H9 (cell line): ENCODE measurements at regions not wholly inside any gene's neighbourhood (a gene's known extent, or its start where the extent isn't known, plus 50 kb on each side); places are given as distances from the start of the nearest gene placed in this dataset.

Experiments
- DNase-seq: peaks from one replicate; pipeline ENCODE4 v3.0.0-alpha.2; 2017
- H2AFZ ChIP-seq: one replicate; pipeline ENCODE4 v1.6.1; 2013; ENCODE audit warnings: mild to moderate bottlenecking, low read length, control low read depth, moderate library complexity
- H2AK5ac ChIP-seq: 2 replicates; pipeline ENCODE4 v1.6.1; 2013; ENCODE audit warnings: low read length, control low read depth, mixed read lengths; ENCODE audit not compliant: insufficient read length
- H2BK120ac ChIP-seq: one replicate; pipeline ENCODE4 v1.6.1; 2013; ENCODE audit warnings: low read depth, mild to moderate bottlenecking, low read length, control low read depth, inconsistent platforms; ENCODE audit not compliant: poor library complexity, severe bottlenecking
- H2BK12ac ChIP-seq: 2 replicates; pipeline ENCODE4 v1.6.1; 2013; ENCODE audit warnings: low read length, control low read depth, mixed read lengths, low read depth; ENCODE audit not compliant: insufficient read length
- H2BK15ac ChIP-seq: 2 replicates; pipeline ENCODE4 v1.6.1; 2013; ENCODE audit warnings: low read depth, low read length, control low read depth
- H2BK20ac ChIP-seq: one replicate; pipeline ENCODE4 v1.6.1; 2013; ENCODE audit warnings: low read depth, mild to moderate bottlenecking, low read length, control low read depth, inconsistent platforms; ENCODE audit not compliant: poor library complexity, severe bottlenecking
- H2BK5ac ChIP-seq: 2 replicates; pipeline ENCODE4 v1.6.1; 2013; ENCODE audit warnings: low read length, control low read depth, mixed read lengths; ENCODE audit not compliant: insufficient read length
- H3K14ac ChIP-seq: 2 replicates; pipeline ENCODE4 v1.6.1; 2013; ENCODE audit warnings: low read length, control low read depth; ENCODE audit not compliant: insufficient read depth
- H3K18ac ChIP-seq: 2 replicates; pipeline ENCODE4 v1.6.1; 2013; ENCODE audit warnings: low read depth, mild to moderate bottlenecking, mixed read lengths, low read length, control low read depth; ENCODE audit not compliant: insufficient read length
- H3K23ac ChIP-seq: 2 replicates; pipeline ENCODE4 v1.6.1; 2013; ENCODE audit warnings: low read length, control low read depth, mixed read lengths, low read depth; ENCODE audit not compliant: insufficient read length
- H3K23me2 ChIP-seq: 2 replicates; pipeline ENCODE4 v1.6.1; 2013; ENCODE audit warnings: low read depth, mild to moderate bottlenecking, mixed read lengths, low read length, control low read depth; ENCODE audit not compliant: insufficient read length, poor library complexity, severe bottlenecking
- H3K27ac ChIP-seq: 2 replicates; pipeline ENCODE4 v1.5.1; 2013; ENCODE audit warnings: low read length, control low read depth, mixed read lengths, low read depth; ENCODE audit not compliant: insufficient read length
- H3K27me3 ChIP-seq: 2 replicates; pipeline ENCODE4 v1.6.1; 2013; ENCODE audit warnings: low read length, control low read depth, inconsistent platforms; ENCODE audit not compliant: insufficient read depth
- H3K4ac ChIP-seq: 2 replicates; pipeline ENCODE4 v1.6.1; 2013; ENCODE audit warnings: low read depth, mild to moderate bottlenecking, control low read depth, inconsistent platforms, low read length, moderate library complexity
- H3K4me1 ChIP-seq: 2 replicates; pipeline ENCODE4 v1.6.1; 2013; ENCODE audit warnings: low read length, control low read depth, inconsistent platforms; ENCODE audit not compliant: insufficient read depth
- H3K4me2 ChIP-seq: 2 replicates; pipeline ENCODE4 v1.6.1; 2013; ENCODE audit warnings: low read length, control low read depth, mixed read lengths; ENCODE audit not compliant: insufficient read length, insufficient read depth
- H3K56ac ChIP-seq: 2 replicates; pipeline ENCODE4 v1.6.1; 2013; ENCODE audit warnings: low read depth, mild to moderate bottlenecking, mixed read lengths, low read length, control low read depth; ENCODE audit not compliant: insufficient read length
- H3K79me1 ChIP-seq: 2 replicates; pipeline ENCODE4 v1.6.1; 2013; ENCODE audit warnings: low read depth, mild to moderate bottlenecking, moderate library complexity, low read length, control low read depth, inconsistent platforms; ENCODE audit not compliant: insufficient read depth, poor library complexity, severe bottlenecking
- H3K79me2 ChIP-seq: 2 replicates; pipeline ENCODE4 v1.6.1; 2013; ENCODE audit warnings: low read length, control low read depth, inconsistent platforms; ENCODE audit not compliant: insufficient read depth
- H3K9ac ChIP-seq: 2 replicates; pipeline ENCODE4 v1.6.1; 2013; ENCODE audit warnings: low read length, control low read depth, mixed read lengths; ENCODE audit not compliant: insufficient read length; ENCODE audit errors: extremely low read depth
- H3K9me3 ChIP-seq: one replicate; pipeline ENCODE4 v1.6.1; 2013; ENCODE audit warnings: low read depth, low read length, inconsistent platforms; ENCODE audit not compliant: control insufficient read depth
- H3T11ph ChIP-seq: one replicate; pipeline ENCODE4 v1.6.1; 2013; ENCODE audit warnings: mild to moderate bottlenecking, low read length, control low read depth, inconsistent platforms
- H4K20me1 ChIP-seq: one replicate; pipeline ENCODE4 v1.6.1; 2013; ENCODE audit not compliant: control insufficient read depth, insufficient read length, insufficient read depth
- H4K5ac ChIP-seq: 2 replicates; pipeline ENCODE4 v1.6.1; 2013; ENCODE audit warnings: low read depth, mild to moderate bottlenecking, mixed read lengths, low read length, control low read depth; ENCODE audit not compliant: insufficient read length
- H4K8ac ChIP-seq: replicated peaks from 2 replicates; pipeline ENCODE4 v1.6.1; 2013; ENCODE audit warnings: low read length, control low read depth, mixed read lengths, low read depth; ENCODE audit not compliant: insufficient read length
- H4K91ac ChIP-seq: 2 replicates; pipeline ENCODE4 v1.6.1; 2013; ENCODE audit warnings: low read depth, mild to moderate bottlenecking, moderate library complexity, mixed read lengths, low read length, control low read depth; ENCODE audit not compliant: insufficient read length
- H3K27ac Mint-ChIP-seq, 3 experiments: 2 replicates in 2 of 3; 3 replicates in 1 of 3; pipeline ENCODE4 v1.8.0; 2020 to 2021; ENCODE audit warnings: mixed read lengths in 3 of 3, mild to moderate bottlenecking in 1 of 3, moderate library complexity in 1 of 3
- H3K27me3 Mint-ChIP-seq: 2 replicates; pipeline ENCODE4 v1.8.0; 2021; ENCODE audit warnings: low read depth, mild to moderate bottlenecking, moderate library complexity, mixed read lengths
- H3K36me3 Mint-ChIP-seq, 3 experiments: 2 replicates in 2 of 3; 3 replicates in 1 of 3; pipeline ENCODE4 v1.8.0; 2020 to 2021; ENCODE audit warnings: low read depth in 3 of 3, mixed read lengths in 3 of 3; ENCODE audit not compliant: insufficient read depth in 1 of 3
- H3K4me1 Mint-ChIP-seq, 2 experiments: 2 replicates each; pipeline ENCODE4 v1.8.0; 2020; ENCODE audit warnings: mixed read lengths in 2 of 2
- H3K4me3 Mint-ChIP-seq, 2 experiments: 2 replicates in 1 of 2; 3 replicates in 1 of 2; pipeline ENCODE4 v1.8.0; 2020 to 2021; ENCODE audit warnings: mild to moderate bottlenecking in 2 of 2, mixed read lengths in 2 of 2, moderate library complexity in 1 of 2
- H3K9me3 Mint-ChIP-seq, 2 experiments: 2 replicates in 1 of 2; 3 replicates in 1 of 2; pipeline ENCODE4 v1.8.0; 2020; ENCODE audit warnings: mild to moderate bottlenecking in 2 of 2, mixed read lengths in 2 of 2, moderate library complexity in 1 of 2
- WGBS: extraction: QIAGEN DNeasy Blood & Tissue Kit; methylation state at CpG from one replicate; pipeline ENCODE4 v1.1.7; 2013; ENCODE audit warnings: missing lambda C conversion rate, low lambda C conversion rate, mixed read lengths; ENCODE audit not compliant: insufficient read length; ENCODE audit errors: extremely low coverage; 5-methylcytosine and 5-hydroxymethylcytosine counted together
- TF ChIP-seq, protein P1 (sequence below): fragments of 200-600 bp; sonication (generic); conservative IDR thresholded peaks from 3 replicates; pipeline ENCODE4 v1.8.0; 2021; ENCODE audit warnings: antibody characterized with exemption, mild to moderate bottlenecking

DNA sequence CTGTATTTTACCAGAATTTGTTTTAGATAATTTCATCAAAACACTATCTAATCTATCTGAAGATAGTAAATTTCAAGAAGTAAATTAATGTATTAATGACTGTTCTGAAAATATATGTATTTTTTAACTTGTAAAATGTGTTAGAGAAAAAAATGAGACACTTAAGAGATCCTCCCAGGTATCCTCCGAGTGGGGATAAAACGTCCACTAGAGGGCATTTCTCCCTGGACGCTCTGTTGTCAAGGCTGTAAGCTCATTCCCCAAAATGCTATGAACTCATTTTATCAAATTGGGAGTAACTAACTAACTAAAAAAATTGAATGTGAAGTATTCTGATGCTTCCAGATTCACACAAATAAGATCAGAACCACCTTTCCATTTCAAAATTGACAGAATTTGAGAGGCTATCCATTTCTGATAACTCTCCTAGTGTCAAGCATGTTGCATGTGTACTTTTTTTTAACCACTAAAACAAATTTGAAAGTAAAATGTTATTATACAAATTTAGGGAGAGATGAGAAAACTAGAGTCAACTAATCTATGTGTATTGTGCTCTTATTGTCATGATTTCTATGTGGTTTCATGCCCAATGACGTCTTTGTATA, 337.3 kb upstream of the HS3ST1 start:
- H3K79me1 ChIP-seq = no peaks in the 10 kb centered on the region
- H3K56ac ChIP-seq = no peak overlapping the region
- H4K20me1 ChIP-seq = no peaks in the 10 kb centered on the region
- Mint-ChIP-seq H3K36me3 (no peaks in the 10 kb centered on the region), H3K4me3 (no peak overlapping the region), H3K27me3 (no peaks in the 10 kb centered on the region), H3K27ac (no peak overlapping the region), H3K9me3 (no peaks in the 10 kb centered on the region), H3K4me1 (peaks cover 0 to 2% of the 10 kb centered on the region in 2 experiments; a peak in 1 of 4 replicates)
- no peak overlapping the region for H3K27ac ChIP-seq
- no peak overlapping the region for H3K14ac ChIP-seq
- H4K8ac ChIP-seq = no peak overlapping the region
- no peaks in the 10 kb centered on the region for H3K79me2 ChIP-seq
- no peak overlapping the region for H3K4ac ChIP-seq
- H3K9ac ChIP-seq = no peak overlapping the region
- no peak overlapping the region for H3K23ac ChIP-seq
- no peak overlapping the region for H2AFZ ChIP-seq
- H3K23me2 ChIP-seq = no peaks in the 10 kb centered on the region
- H4K5ac ChIP-seq = no peak overlapping the region
- no peaks in the 10 kb centered on the region for H3K9me3 ChIP-seq
- H2AK5ac ChIP-seq = no peak overlapping the region
- H2BK12ac ChIP-seq = no peak overlapping the region
- H2BK15ac ChIP-seq = no peak overlapping the region
- no peak overlapping the region for H2BK5ac ChIP-seq
- H3K27me3 ChIP-seq = no peaks in the 10 kb centered on the region
- no peaks in the 10 kb centered on the region for H3K4me1 ChIP-seq
- no peak overlapping the region for H3T11ph ChIP-seq
- TF ChIP-seq, protein P1, sequence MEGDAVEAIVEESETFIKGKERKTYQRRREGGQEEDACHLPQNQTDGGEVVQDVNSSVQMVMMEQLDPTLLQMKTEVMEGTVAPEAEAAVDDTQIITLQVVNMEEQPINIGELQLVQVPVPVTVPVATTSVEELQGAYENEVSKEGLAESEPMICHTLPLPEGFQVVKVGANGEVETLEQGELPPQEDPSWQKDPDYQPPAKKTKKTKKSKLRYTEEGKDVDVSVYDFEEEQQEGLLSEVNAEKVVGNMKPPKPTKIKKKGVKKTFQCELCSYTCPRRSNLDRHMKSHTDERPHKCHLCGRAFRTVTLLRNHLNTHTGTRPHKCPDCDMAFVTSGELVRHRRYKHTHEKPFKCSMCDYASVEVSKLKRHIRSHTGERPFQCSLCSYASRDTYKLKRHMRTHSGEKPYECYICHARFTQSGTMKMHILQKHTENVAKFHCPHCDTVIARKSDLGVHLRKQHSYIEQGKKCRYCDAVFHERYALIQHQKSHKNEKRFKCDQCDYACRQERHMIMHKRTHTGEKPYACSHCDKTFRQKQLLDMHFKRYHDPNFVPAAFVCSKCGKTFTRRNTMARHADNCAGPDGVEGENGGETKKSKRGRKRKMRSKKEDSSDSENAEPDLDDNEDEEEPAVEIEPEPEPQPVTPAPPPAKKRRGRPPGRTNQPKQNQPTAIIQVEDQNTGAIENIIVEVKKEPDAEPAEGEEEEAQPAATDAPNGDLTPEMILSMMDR = peak; percentile 89
- H4K91ac ChIP-seq = no peak overlapping the region
- no peak overlapping the region for H2BK120ac ChIP-seq
- peak; percentile 32 for DNase-seq
- H2BK20ac ChIP-seq = no peak overlapping the region
- no peak overlapping the region for H3K18ac ChIP-seq
- no peak overlapping the region for H3K4me2 ChIP-seq
- no CpG with 5 or more reads among the region's 4 CpGs for WGBS
